T-helper 2 cell treated with Interferon-gamma antibody and Interleukin-4, amounts not matched to agents 5 μg/mL and 100 μg/mL, for 36 hours (primary cell): ENCODE measurements at regions not wholly inside any gene's neighbourhood (a gene's known extent, or its start where the extent isn't known, plus 50 kb on each side); places are given as distances from the start of the nearest gene placed in this dataset.

Experiments used
- DNase-seq: peaks from one replicate; pipeline ENCODE4 v3.0.0; 2021; ENCODE audit warnings: low spot score
- H3K27ac Mint-ChIP-seq: one replicate; pipeline ENCODE4 v1.8.0; 2021; ENCODE audit warnings: mild to moderate bottlenecking, mixed read lengths
- H3K27me3 Mint-ChIP-seq: one replicate; pipeline ENCODE4 v1.8.0; 2021; ENCODE audit warnings: low read depth, mixed read lengths
- H3K36me3 Mint-ChIP-seq: one replicate; pipeline ENCODE4 v1.8.0; 2021; ENCODE audit warnings: low read depth, mixed read lengths
- H3K4me1 Mint-ChIP-seq: one replicate; pipeline ENCODE4 v1.8.0; 2021; ENCODE audit warnings: low read depth, mixed read lengths
- H3K4me3 Mint-ChIP-seq: one replicate; pipeline ENCODE4 v1.8.0; 2022; ENCODE audit warnings: mild to moderate bottlenecking, moderate library complexity, mixed read lengths
- H3K9me3 Mint-ChIP-seq: one replicate; pipeline ENCODE4 v1.8.0; 2021; ENCODE audit warnings: mixed read lengths

- DNase-seq, result no peak
- H3K27ac Mint-ChIP-seq, result no peak overlapping the region
- H3K4me1 Mint-ChIP-seq, result no peaks in the 10 kb centered on the region
- no peaks in the 10 kb centered on the region for H3K36me3 Mint-ChIP-seq
- H3K4me3 Mint-ChIP-seq, result no peak overlapping the region
- peaks cover 56% of the 10 kb centered on the region for H3K9me3 Mint-ChIP-seq
- no peaks in the 10 kb centered on the region for H3K27me3 Mint-ChIP-seq
These were observed 700.7 kb downstream of the LRFN5 start for GRCh38 chr14:42307239-42307825.

- Mint-ChIP-seq H3K27me3 (no peaks in the 10 kb centered on the region), H3K9me3 (peaks cover 33% of the 10 kb centered on the region), H3K4me1 (no peaks in the 10 kb centered on the region), H3K27ac (no peak overlapping the region), H3K36me3 (no peaks in the 10 kb centered on the region), H3K4me3 (no peak overlapping the region)
- no peak for DNase-seq
These were observed 693.0 kb downstream of the LRFN5 start for GRCh38 chr14:42299692-42300091.

- Mint-ChIP-seq H3K27me3 (no peaks in the 10 kb centered on the region), H3K4me1 (no peaks in the 10 kb centered on the region), H3K36me3 (no peaks in the 10 kb centered on the region), H3K4me3 (no peak overlapping the region), H3K27ac (no peak overlapping the region), H3K9me3 (peaks cover 30% of the 10 kb centered on the region)
- DNase-seq, result no peak
These were observed 686.5 kb downstream of the LRFN5 start for GRCh38 chr14:42293180-42293579.

GRCh38 chr14:42277840-42278239 lies 671.2 kb downstream of the LRFN5 start:
- H3K27me3 Mint-ChIP-seq, result no peaks in the 10 kb centered on the region
- no peak for DNase-seq
- H3K4me3 Mint-ChIP-seq, result no peak overlapping the region
- no peaks in the 10 kb centered on the region for H3K36me3 Mint-ChIP-seq
- H3K9me3 Mint-ChIP-seq, result peaks cover 50% of the 10 kb centered on the region
- H3K4me1 Mint-ChIP-seq, result no peaks in the 10 kb centered on the region
- H3K27ac Mint-ChIP-seq, result no peak overlapping the region

GRCh38 chr14:42269234-42269633 lies 662.6 kb downstream of the LRFN5 start:
- Mint-ChIP-seq H3K4me3 (no peak overlapping the region), H3K36me3 (no peaks in the 10 kb centered on the region), H3K27me3 (no peaks in the 10 kb centered on the region)

GRCh38 chr14:42248131-42248530 lies 641.5 kb downstream of the LRFN5 start:
- no peaks in the 10 kb centered on the region for H3K36me3 Mint-ChIP-seq

More at GRCh38 chr14:42269234-42269633, 662.6 kb downstream of the LRFN5 start:
- Mint-ChIP-seq H3K9me3 (peaks cover 46% of the 10 kb centered on the region), H3K27ac (no peak overlapping the region), H3K4me1 (no peaks in the 10 kb centered on the region)
- DNase-seq, result no peak

GRCh38 chr14:42241101-42241500 lies 634.4 kb downstream of the LRFN5 start:
- H3K9me3 Mint-ChIP-seq, result peaks cover 52% of the 10 kb centered on the region

More at GRCh38 chr14:42248131-42248530, 641.5 kb downstream of the LRFN5 start:
- H3K4me3 Mint-ChIP-seq, result no peak overlapping the region
- no peak overlapping the region for H3K27ac Mint-ChIP-seq
- H3K4me1 Mint-ChIP-seq, result no peaks in the 10 kb centered on the region
- DNase-seq, result no peak
- H3K9me3 Mint-ChIP-seq, result peaks cover 29% of the 10 kb centered on the region
- no peaks in the 10 kb centered on the region for H3K27me3 Mint-ChIP-seq

GRCh38 chr14:42229976-42230375 lies 623.3 kb downstream of the LRFN5 start:
- H3K27me3 Mint-ChIP-seq, result no peaks in the 10 kb centered on the region
- H3K27ac Mint-ChIP-seq, result no peak overlapping the region
- no peaks in the 10 kb centered on the region for H3K4me1 Mint-ChIP-seq
- H3K9me3 Mint-ChIP-seq, result peaks cover 34% of the 10 kb centered on the region
- DNase-seq, result no peak
- H3K36me3 Mint-ChIP-seq, result no peaks in the 10 kb centered on the region
- H3K4me3 Mint-ChIP-seq, result no peak overlapping the region

More at GRCh38 chr14:42241101-42241500, 634.4 kb downstream of the LRFN5 start:
- DNase-seq, result no peak
- no peaks in the 10 kb centered on the region for H3K27me3 Mint-ChIP-seq
- H3K27ac Mint-ChIP-seq, result no peak overlapping the region
- no peaks in the 10 kb centered on the region for H3K36me3 Mint-ChIP-seq
- H3K4me3 Mint-ChIP-seq, result no peak overlapping the region
- H3K4me1 Mint-ChIP-seq, result no peaks in the 10 kb centered on the region

GRCh38 chr14:42229294-42229693 lies 622.6 kb downstream of the LRFN5 start:
- DNase-seq, result no peak
- no peaks in the 10 kb centered on the region for H3K4me1 Mint-ChIP-seq
- no peaks in the 10 kb centered on the region for H3K36me3 Mint-ChIP-seq
- H3K4me3 Mint-ChIP-seq, result no peak overlapping the region
- peaks cover 34% of the 10 kb centered on the region for H3K9me3 Mint-ChIP-seq
- no peak overlapping the region for H3K27ac Mint-ChIP-seq
- H3K27me3 Mint-ChIP-seq, result no peaks in the 10 kb centered on the region

- Mint-ChIP-seq H3K27ac (no peak overlapping the region), H3K36me3 (no peaks in the 10 kb centered on the region), H3K27me3 (no peaks in the 10 kb centered on the region), H3K4me3 (no peak overlapping the region), H3K4me1 (no peaks in the 10 kb centered on the region), H3K9me3 (peaks cover 34% of the 10 kb centered on the region)
- DNase-seq, result no peak
These were observed 621.9 kb downstream of the LRFN5 start for GRCh38 chr14:42228611-42229010.

- Mint-ChIP-seq H3K4me1 (no peaks in the 10 kb centered on the region), H3K27me3 (no peaks in the 10 kb centered on the region), H3K4me3 (no peak overlapping the region), H3K9me3 (peaks cover 25% of the 10 kb centered on the region), H3K36me3 (no peaks in the 10 kb centered on the region), H3K27ac (no peak overlapping the region)
- no peak for DNase-seq
These were observed 617.6 kb downstream of the LRFN5 start for GRCh38 chr14:42224053-42224888.

GRCh38 chr14:42222924-42223471 lies 616.3 kb downstream of the LRFN5 start:
- Mint-ChIP-seq H3K27ac (no peak overlapping the region), H3K27me3 (no peaks in the 10 kb centered on the region), H3K4me3 (no peak overlapping the region), H3K4me1 (no peaks in the 10 kb centered on the region), H3K36me3 (no peaks in the 10 kb centered on the region), H3K9me3 (peaks cover 24% of the 10 kb centered on the region)
- no peak for DNase-seq

GRCh38 chr14:42214981-42215491 lies 608.4 kb downstream of the LRFN5 start:
- Mint-ChIP-seq H3K27me3 (no peaks in the 10 kb centered on the region), H3K4me3 (no peak overlapping the region), H3K36me3 (no peaks in the 10 kb centered on the region), H3K27ac (no peak overlapping the region), H3K9me3 (peaks cover 8% of the 10 kb centered on the region), H3K4me1 (no peaks in the 10 kb centered on the region)
- DNase-seq, result no peak

- no peak for DNase-seq
- H3K4me1 Mint-ChIP-seq, result no peaks in the 10 kb centered on the region
- H3K4me3 Mint-ChIP-seq, result no peak overlapping the region
- H3K9me3 Mint-ChIP-seq, result peaks cover 30% of the 10 kb centered on the region
- H3K36me3 Mint-ChIP-seq, result no peaks in the 10 kb centered on the region
- H3K27ac Mint-ChIP-seq, result no peak overlapping the region
- no peaks in the 10 kb centered on the region for H3K27me3 Mint-ChIP-seq
These were observed 594.3 kb downstream of the LRFN5 start for GRCh38 chr14:42200957-42201356.
